ENCODE measurements at regions not wholly inside any gene's neighbourhood (a gene's known extent, or its start where the extent isn't known, plus 50 kb on each side); places are given as distances from the start of the nearest gene placed in this dataset.

DNA sequence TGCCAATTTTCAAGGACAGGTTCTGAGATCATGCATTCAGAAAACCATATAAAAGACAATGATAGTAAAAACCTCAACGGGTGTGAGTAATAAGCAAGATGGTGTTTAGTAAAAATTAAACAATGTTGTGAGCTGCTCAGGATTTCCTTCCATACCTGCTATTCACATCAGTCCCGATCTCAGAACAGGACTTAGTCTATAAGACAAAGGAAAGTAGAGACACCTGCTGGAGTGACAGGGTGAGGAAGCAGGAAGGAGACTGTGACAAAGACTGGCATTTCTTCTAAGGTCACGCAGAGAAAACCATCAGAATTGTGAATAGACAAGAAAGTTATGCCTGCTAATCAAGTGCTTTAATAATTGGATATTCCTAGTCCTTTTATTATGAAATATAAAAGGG lies 648.0 kb downstream of the DACH1 start:
- TF ChIP-seq POLR2AphosphoS5 (IDR thresholded peaks at IDR 0.05; ENCODE audit: low read depth, low read length) = no peak
- no peak for TF ChIP-seq POLR2A (IDR thresholded peaks at IDR 0.05; ENCODE audit: low read depth, low read length)
